PC-3 (cell line): ENCODE measurements at regions not wholly inside any gene's neighbourhood (a gene's known extent, or its start where the extent isn't known, plus 50 kb on each side); places are given as distances from the start of the nearest gene placed in this dataset.

Source experiments
- EZH2 ChIP-seq: fragments of 300-600 bp; sonication (generic); IDR thresholded peaks from one replicate; pipeline ENCODE4 v1.6.1; 2017; ENCODE audit warnings: antibody characterized with exemption, mild to moderate bottlenecking, low read length; ENCODE audit not compliant: unreplicated experiment
- EZH2phosphoT487 ChIP-seq: fragments of 300-600 bp; sonication (generic); IDR thresholded peaks from 2 replicates; pipeline ENCODE4 v1.6.1; 2018; ENCODE audit warnings: mild to moderate bottlenecking, antibody characterized with exemption, low read length, borderline replicate concordance
- TF ChIP-seq, protein P1 (sequence below): fragments of 300-600 bp; sonication (generic); conservative IDR thresholded peaks from 2 replicates; pipeline ENCODE4 v1.5.1; 2017; ENCODE audit warnings: antibody characterized with exemption, low read depth, mild to moderate bottlenecking, low read length

DNA sequence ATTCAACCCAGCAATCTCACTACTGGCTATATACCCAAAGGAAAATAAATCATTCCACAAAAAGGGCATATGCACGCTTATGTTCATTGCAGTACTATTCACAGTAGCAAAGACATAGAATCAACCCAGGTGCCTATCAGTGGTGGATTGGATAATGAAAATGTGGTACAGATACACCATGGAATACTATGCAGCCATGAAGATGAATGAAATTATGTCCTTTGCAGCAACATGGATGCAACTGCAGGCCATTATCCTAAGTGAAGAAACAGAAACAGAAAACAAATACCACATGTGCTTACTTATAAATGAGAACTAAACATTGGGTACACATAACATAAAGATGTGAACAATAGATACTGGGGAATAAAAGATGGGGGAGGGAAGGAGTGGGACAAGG lies 606.4 kb upstream of the GRM7 start:
- TF ChIP-seq EZH2, result no peak
- TF ChIP-seq, protein P1, sequence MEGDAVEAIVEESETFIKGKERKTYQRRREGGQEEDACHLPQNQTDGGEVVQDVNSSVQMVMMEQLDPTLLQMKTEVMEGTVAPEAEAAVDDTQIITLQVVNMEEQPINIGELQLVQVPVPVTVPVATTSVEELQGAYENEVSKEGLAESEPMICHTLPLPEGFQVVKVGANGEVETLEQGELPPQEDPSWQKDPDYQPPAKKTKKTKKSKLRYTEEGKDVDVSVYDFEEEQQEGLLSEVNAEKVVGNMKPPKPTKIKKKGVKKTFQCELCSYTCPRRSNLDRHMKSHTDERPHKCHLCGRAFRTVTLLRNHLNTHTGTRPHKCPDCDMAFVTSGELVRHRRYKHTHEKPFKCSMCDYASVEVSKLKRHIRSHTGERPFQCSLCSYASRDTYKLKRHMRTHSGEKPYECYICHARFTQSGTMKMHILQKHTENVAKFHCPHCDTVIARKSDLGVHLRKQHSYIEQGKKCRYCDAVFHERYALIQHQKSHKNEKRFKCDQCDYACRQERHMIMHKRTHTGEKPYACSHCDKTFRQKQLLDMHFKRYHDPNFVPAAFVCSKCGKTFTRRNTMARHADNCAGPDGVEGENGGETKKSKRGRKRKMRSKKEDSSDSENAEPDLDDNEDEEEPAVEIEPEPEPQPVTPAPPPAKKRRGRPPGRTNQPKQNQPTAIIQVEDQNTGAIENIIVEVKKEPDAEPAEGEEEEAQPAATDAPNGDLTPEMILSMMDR, result no peak
- TF ChIP-seq EZH2phosphoT487, result no peak
